Mammary epithelial cell (primary cell): ENCODE measurements at regions not wholly inside any gene's neighbourhood (a gene's known extent, or its start where the extent isn't known, plus 50 kb on each side); places are given as distances from the start of the nearest gene placed in this dataset.

Experiments used
- CTCF ChIP-seq, 2 donors: IDR thresholded peaks in 1 of 2; conservative IDR thresholded peaks in 1 of 2; 2 replicates each; pipeline ENCODE4 v1.5.1; 2011 to 2012; ENCODE audit warnings: inconsistent platforms in 2 of 2, low read length in 2 of 2, mild to moderate bottlenecking in 2 of 2, control low read depth in 1 of 2, low read depth in 1 of 2; ENCODE audit not compliant: insufficient read depth in 1 of 2; ENCODE audit errors: extremely low read depth in 1 of 2
- EZH2 ChIP-seq: IDR thresholded peaks from 2 replicates; pipeline ENCODE4 v1.6.1; 2012; ENCODE audit warnings: low read length, inconsistent platforms, borderline replicate concordance

- TF ChIP-seq CTCF (conservative IDR thresholded peaks at IDR 0.05 in 1 of 2, IDR thresholded peaks at IDR 0.05 in 1 of 2; ENCODE audit: extremely low read depth in 1 of 2, insufficient read depth in 1 of 2, low read depth in 1 of 2, low read length in 2 of 2) (no peak), EZH2 (no peak)
These were observed 464.7 kb downstream of the SH2D4B start for GRCh38 chr10:81002382-81002781.
